ENCODE measurements at regions not wholly inside any gene's neighbourhood (a gene's known extent, or its start where the extent isn't known, plus 50 kb on each side); places are given as distances from the start of the nearest gene placed in this dataset.

- TF ChIP-seq POLR2A (IDR thresholded peaks at IDR 0.05) (no peak), CTCF (IDR thresholded peaks at IDR 0.05) (no peak)
Measured at GRCh38 chr12:13504736-13505135, 308.2 kb downstream of the EMP1 start.

All from breast epithelium (tissue), 3 donors.